ENCODE measurements at regions not wholly inside any gene's neighbourhood (a gene's known extent, or its start where the extent isn't known, plus 50 kb on each side); places are given as distances from the start of the nearest gene placed in this dataset.

- Histone ChIP-seq H4K91ac (ENCODE audit: low read length) (no peak overlapping the region), H3K9ac (ENCODE audit: low read length) (no peak overlapping the region), H3K4me3 (ENCODE audit: insufficient read depth in 1 of 2, low read depth in 1 of 2, low read length in 2 of 2) (no peak overlapping the region), H3K4me2 (ENCODE audit: low read length, poor library complexity, severe bottlenecking) (no peak overlapping the region), H3K27ac (ENCODE audit: low read length, poor library complexity, severe bottlenecking) (no peak overlapping the region), H3K27me3 (ENCODE audit: control insufficient read depth in 1 of 2, insufficient read depth in 1 of 2, low read length in 2 of 2) (no peaks in the 10 kb centered on the region), H3K23ac (ENCODE audit: low read length in 2 of 2) (no peak overlapping the region), H3K9me3 (ENCODE audit: control insufficient read depth, low read length) (no peaks in the 10 kb centered on the region), H2BK12ac (ENCODE audit: low read length in 2 of 2) (no peak overlapping the region), H3K36me3 (ENCODE audit: control insufficient read depth in 1 of 2, insufficient read depth in 2 of 2, low read depth in 1 of 2, low read length in 2 of 2) (no peaks in the 10 kb centered on the region), H2AK5ac (ENCODE audit: low read length, severe bottlenecking) (no peak overlapping the region), H3K4ac (ENCODE audit: low read depth in 1 of 2, low read length in 2 of 2) (no peak overlapping the region), H4K8ac (ENCODE audit: low read length) (no peak overlapping the region), H3K4me1 (ENCODE audit: control insufficient read depth, insufficient read depth, low read depth, low read length) (no peaks in the 10 kb centered on the region), H2BK15ac (ENCODE audit: low read depth, poor library complexity, severe bottlenecking) (no peak overlapping the region), H2AFZ (ENCODE audit: low read depth, low read length) (no peak overlapping the region), H3K14ac (ENCODE audit: low read length in 2 of 2) (no peak overlapping the region), H2BK120ac (ENCODE audit: low read depth, low read length) (no peak overlapping the region), H3K18ac (ENCODE audit: low read depth in 1 of 2, low read length in 2 of 2) (no peak overlapping the region), H3K79me1 (replicated peaks; ENCODE audit: low read length, poor library complexity, severe bottlenecking) (no peaks in the 10 kb centered on the region), H2BK5ac (ENCODE audit: low read depth, low read length, poor library complexity, severe bottlenecking) (no peak overlapping the region)
- WGBS = no CpG with 5 or more reads among the region's 1 CpG
- DNase-seq = no peak
These were observed 343.9 kb upstream of the ACVR2A start for GRCh38 chr2:147500819-147501395.

- H3K4me2 ChIP-seq (ENCODE audit: low read length, poor library complexity, severe bottlenecking) = no peak overlapping the region
- no peak overlapping the region for H3K23ac ChIP-seq (ENCODE audit: low read length in 2 of 2)
- H3K27ac ChIP-seq (ENCODE audit: low read length, poor library complexity, severe bottlenecking) = no peak overlapping the region
- H3K9me3 ChIP-seq (ENCODE audit: control insufficient read depth, low read length) = no peaks in the 10 kb centered on the region
- no peaks in the 10 kb centered on the region for H3K4me1 ChIP-seq (ENCODE audit: control insufficient read depth, insufficient read depth, low read depth, low read length)
- H2BK5ac ChIP-seq (ENCODE audit: low read depth, low read length, poor library complexity, severe bottlenecking) = no peak overlapping the region
- 100% methylated on average over 3 of the region's 3 CpGs for WGBS
- H2BK15ac ChIP-seq (ENCODE audit: low read depth, poor library complexity, severe bottlenecking) = no peak overlapping the region
- no peaks in the 10 kb centered on the region for H3K36me3 ChIP-seq (ENCODE audit: control insufficient read depth in 1 of 2, insufficient read depth in 2 of 2, low read depth in 1 of 2, low read length in 2 of 2)
- DNase-seq = no peak
- no peak overlapping the region for H2AK5ac ChIP-seq (ENCODE audit: low read length, severe bottlenecking)
- H3K18ac ChIP-seq (ENCODE audit: low read depth in 1 of 2, low read length in 2 of 2) = no peak overlapping the region
- no peaks in the 10 kb centered on the region for H3K79me1 ChIP-seq (replicated peaks; ENCODE audit: low read length, poor library complexity, severe bottlenecking)
- no peak overlapping the region for H2AFZ ChIP-seq (ENCODE audit: low read depth, low read length)
- no peak overlapping the region for H2BK12ac ChIP-seq (ENCODE audit: low read length in 2 of 2)
- no peak overlapping the region for H3K4me3 ChIP-seq (ENCODE audit: insufficient read depth in 1 of 2, low read depth in 1 of 2, low read length in 2 of 2)
- H3K4ac ChIP-seq (ENCODE audit: low read depth in 1 of 2, low read length in 2 of 2) = no peak overlapping the region
- no peak overlapping the region for H4K8ac ChIP-seq (ENCODE audit: low read length)
- no peak overlapping the region for H3K9ac ChIP-seq (ENCODE audit: low read length)
- H4K91ac ChIP-seq (ENCODE audit: low read length) = no peak overlapping the region
- H2BK120ac ChIP-seq (ENCODE audit: low read depth, low read length) = no peak overlapping the region
- H3K27me3 ChIP-seq (ENCODE audit: control insufficient read depth in 1 of 2, insufficient read depth in 1 of 2, low read length in 2 of 2) = no peaks in the 10 kb centered on the region
- no peak overlapping the region for H3K14ac ChIP-seq (ENCODE audit: low read length in 2 of 2)
These were observed 344.6 kb upstream of the ACVR2A start for GRCh38 chr2:147500229-147500628.

GRCh38 chr2:147499785-147500184 lies 345.0 kb upstream of the ACVR2A start:
- WGBS = 96% methylated on average over 2 of the region's 2 CpGs
- H3K27me3 ChIP-seq (ENCODE audit: control insufficient read depth in 1 of 2, insufficient read depth in 1 of 2, low read length in 2 of 2) = no peaks in the 10 kb centered on the region
- DNase-seq = no peak

GRCh38 chr2:147495734-147496133 lies 349.1 kb upstream of the ACVR2A start:
- H4K8ac ChIP-seq (ENCODE audit: low read length) = no peak overlapping the region
- H3K36me3 ChIP-seq (ENCODE audit: control insufficient read depth in 1 of 2, insufficient read depth in 2 of 2, low read depth in 1 of 2, low read length in 2 of 2) = no peaks in the 10 kb centered on the region
- no peak overlapping the region for H3K14ac ChIP-seq (ENCODE audit: low read length in 2 of 2)
- H3K4ac ChIP-seq (ENCODE audit: low read depth in 1 of 2, low read length in 2 of 2) = no peak overlapping the region
- no peak overlapping the region for H3K9ac ChIP-seq (ENCODE audit: low read length)
- H3K4me3 ChIP-seq (ENCODE audit: insufficient read depth in 1 of 2, low read depth in 1 of 2, low read length in 2 of 2) = no peak overlapping the region
- no peak overlapping the region for H2BK120ac ChIP-seq (ENCODE audit: low read depth, low read length)
- H4K91ac ChIP-seq (ENCODE audit: low read length) = no peak overlapping the region
- H3K23ac ChIP-seq (ENCODE audit: low read length in 2 of 2) = no peak overlapping the region
- no peak overlapping the region for H2AFZ ChIP-seq (ENCODE audit: low read depth, low read length)
- H3K4me2 ChIP-seq (ENCODE audit: low read length, poor library complexity, severe bottlenecking) = no peak overlapping the region
- no peak overlapping the region for H3K27ac ChIP-seq (ENCODE audit: low read length, poor library complexity, severe bottlenecking)
- H3K18ac ChIP-seq (ENCODE audit: low read depth in 1 of 2, low read length in 2 of 2) = no peak overlapping the region
- WGBS = 86% methylated on average over 5 of the region's 5 CpGs
- no peak overlapping the region for H2AK5ac ChIP-seq (ENCODE audit: low read length, severe bottlenecking)
- H2BK15ac ChIP-seq (ENCODE audit: low read depth, poor library complexity, severe bottlenecking) = no peak overlapping the region
- no peaks in the 10 kb centered on the region for H3K9me3 ChIP-seq (ENCODE audit: control insufficient read depth, low read length)
- H2BK5ac ChIP-seq (ENCODE audit: low read depth, low read length, poor library complexity, severe bottlenecking) = no peak overlapping the region
- H3K4me1 ChIP-seq (ENCODE audit: control insufficient read depth, insufficient read depth, low read depth, low read length) = no peaks in the 10 kb centered on the region
- H2BK12ac ChIP-seq (ENCODE audit: low read length in 2 of 2) = no peak overlapping the region
- no peaks in the 10 kb centered on the region for H3K79me1 ChIP-seq (replicated peaks; ENCODE audit: low read length, poor library complexity, severe bottlenecking)
- DNase-seq = no peak
- H3K27me3 ChIP-seq (ENCODE audit: control insufficient read depth in 1 of 2, insufficient read depth in 1 of 2, low read length in 2 of 2) = no peaks in the 10 kb centered on the region

More at GRCh38 chr2:147499785-147500184, 345.0 kb upstream of the ACVR2A start:
- H3K79me1 ChIP-seq (replicated peaks; ENCODE audit: low read length, poor library complexity, severe bottlenecking) = no peaks in the 10 kb centered on the region
- no peak overlapping the region for H3K4ac ChIP-seq (ENCODE audit: low read depth in 1 of 2, low read length in 2 of 2)
- H2AK5ac ChIP-seq (ENCODE audit: low read length, severe bottlenecking) = no peak overlapping the region
- H3K9me3 ChIP-seq (ENCODE audit: control insufficient read depth, low read length) = no peaks in the 10 kb centered on the region
- no peaks in the 10 kb centered on the region for H3K36me3 ChIP-seq (ENCODE audit: control insufficient read depth in 1 of 2, insufficient read depth in 2 of 2, low read depth in 1 of 2, low read length in 2 of 2)
- H3K9ac ChIP-seq (ENCODE audit: low read length) = no peak overlapping the region
- H2BK5ac ChIP-seq (ENCODE audit: low read depth, low read length, poor library complexity, severe bottlenecking) = no peak overlapping the region
- H3K14ac ChIP-seq (ENCODE audit: low read length in 2 of 2) = no peak overlapping the region
- no peak overlapping the region for H3K4me3 ChIP-seq (ENCODE audit: insufficient read depth in 1 of 2, low read depth in 1 of 2, low read length in 2 of 2)
- H3K4me2 ChIP-seq (ENCODE audit: low read length, poor library complexity, severe bottlenecking) = no peak overlapping the region
- no peak overlapping the region for H4K91ac ChIP-seq (ENCODE audit: low read length)
- no peak overlapping the region for H4K8ac ChIP-seq (ENCODE audit: low read length)
- H2BK12ac ChIP-seq (ENCODE audit: low read length in 2 of 2) = no peak overlapping the region
- no peak overlapping the region for H2AFZ ChIP-seq (ENCODE audit: low read depth, low read length)
- no peak overlapping the region for H3K18ac ChIP-seq (ENCODE audit: low read depth in 1 of 2, low read length in 2 of 2)
- H3K23ac ChIP-seq (ENCODE audit: low read length in 2 of 2) = no peak overlapping the region
- no peaks in the 10 kb centered on the region for H3K4me1 ChIP-seq (ENCODE audit: control insufficient read depth, insufficient read depth, low read depth, low read length)
- no peak overlapping the region for H2BK15ac ChIP-seq (ENCODE audit: low read depth, poor library complexity, severe bottlenecking)
- H2BK120ac ChIP-seq (ENCODE audit: low read depth, low read length) = no peak overlapping the region
- no peak overlapping the region for H3K27ac ChIP-seq (ENCODE audit: low read length, poor library complexity, severe bottlenecking)
